ENCODE measurements at regions not wholly inside any gene's neighbourhood (a gene's known extent, or its start where the extent isn't known, plus 50 kb on each side); places are given as distances from the start of the nearest gene placed in this dataset.

- TF ChIP-seq CTCF (conservative IDR thresholded peaks at IDR 0.05) (no peak), EZH2 (IDR thresholded peaks at IDR 0.05; ENCODE audit: low read depth) (no peak)
These were observed 114.3 kb upstream of the ETV3 start for GRCh38 chr1:157252473-157252872.

Measured in PC-9 (cell line).